ENCODE measurements at regions not wholly inside any gene's neighbourhood (a gene's known extent, or its start where the extent isn't known, plus 50 kb on each side); places are given as distances from the start of the nearest gene placed in this dataset.
"Not testable (repeated sequence)": the region's sequence is repeated elsewhere in the genome, so short reads cannot be mapped to it uniquely, and the experiment has no call there.

DNA sequence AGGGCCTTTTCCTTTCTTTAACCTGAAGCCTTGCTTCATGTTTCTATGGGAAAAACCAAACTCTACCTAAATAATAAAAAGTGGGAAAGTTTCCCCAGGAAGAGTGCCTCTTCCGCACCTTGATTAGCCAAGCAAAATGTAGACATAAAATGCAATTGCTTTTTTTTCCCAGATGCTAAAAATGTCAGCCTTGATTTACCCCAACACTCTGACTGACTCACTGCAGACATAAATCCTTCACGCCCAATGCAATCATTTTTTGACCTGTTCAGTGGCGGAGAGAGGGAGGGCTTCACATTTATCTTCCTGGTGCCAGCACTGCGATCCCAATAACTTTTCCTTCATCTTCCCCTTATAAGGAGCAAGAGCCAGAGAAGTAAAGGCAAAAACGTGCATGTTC is 261.5 kb downstream of the SEC16B start:
- DNase-seq = no peak

DNA sequence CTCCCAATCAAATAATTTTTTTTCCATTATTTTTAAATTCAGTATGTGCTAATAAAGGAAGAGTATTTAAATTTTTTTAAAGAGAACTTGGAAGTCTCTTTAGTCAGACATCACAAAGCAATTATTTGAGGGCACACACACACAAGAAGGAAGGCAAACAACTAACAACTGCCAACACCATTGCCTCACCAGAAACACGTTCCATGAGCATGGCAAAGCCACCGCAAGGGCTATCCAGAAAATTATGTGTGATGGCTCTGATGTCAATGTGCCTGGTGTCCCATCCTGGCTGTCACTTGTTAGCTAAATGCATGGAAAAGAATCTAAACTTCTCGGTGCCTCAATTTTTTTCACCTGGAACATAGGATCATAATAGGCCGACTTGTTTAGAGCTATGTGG is 262.9 kb downstream of the SEC16B start:
- no peak for DNase-seq

DNA sequence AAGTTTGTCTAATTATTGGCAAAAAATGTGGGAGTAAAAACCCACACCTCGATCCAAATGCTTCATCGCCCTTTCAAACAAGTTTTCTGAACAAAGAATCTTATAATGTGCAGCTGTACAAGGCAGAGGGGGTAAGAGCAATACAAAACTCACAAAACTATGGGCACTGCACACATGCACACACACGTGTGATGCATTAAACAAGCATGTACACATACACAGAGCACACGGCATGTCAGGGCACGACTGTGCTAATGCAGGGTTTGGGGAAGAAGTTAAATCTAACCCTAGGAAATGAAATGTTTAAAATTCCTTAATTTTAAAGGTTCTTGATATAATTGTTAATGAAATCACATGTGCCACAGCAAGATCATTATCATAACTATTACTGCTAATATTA is 264.0 kb downstream of the SEC16B start:
- no peak for DNase-seq

- no peak for DNase-seq
These were observed 265.9 kb downstream of the SEC16B start for GRCh38 chr1:177703888-177704446.

DNA sequence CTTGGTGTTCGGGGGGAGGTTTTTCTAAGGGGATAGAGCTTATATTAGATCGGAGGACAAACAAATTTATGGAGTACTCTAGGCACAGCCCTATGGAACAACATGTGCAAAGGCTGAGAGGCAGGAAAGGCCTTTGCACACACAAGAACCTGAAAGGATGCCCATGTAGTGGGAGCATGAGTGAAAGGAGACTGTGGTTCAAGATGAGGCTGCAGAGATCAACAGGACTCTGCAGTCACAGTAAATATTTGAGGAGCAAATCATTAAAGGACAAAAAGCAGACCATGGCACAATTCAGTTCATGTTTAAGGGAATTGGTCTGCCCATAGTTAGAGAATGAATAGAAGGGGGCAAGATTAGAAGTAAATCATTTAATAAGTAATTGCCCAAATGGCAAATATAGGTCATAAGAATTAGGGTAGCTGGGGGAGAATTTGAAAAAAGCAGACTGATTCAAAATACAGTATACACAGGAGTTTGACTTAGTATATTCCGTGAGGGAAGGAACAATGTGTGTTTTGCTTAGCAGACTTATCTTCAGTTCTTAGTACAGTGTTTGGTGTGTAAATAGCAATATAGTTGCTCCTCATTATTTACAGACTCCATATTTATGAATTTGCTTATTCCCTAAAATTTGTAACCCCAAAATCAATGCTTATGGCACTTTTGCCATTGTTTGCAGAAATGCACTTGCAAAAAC is 268.1 kb downstream of the SEC16B start:
- DNase-seq = no peak

DNA sequence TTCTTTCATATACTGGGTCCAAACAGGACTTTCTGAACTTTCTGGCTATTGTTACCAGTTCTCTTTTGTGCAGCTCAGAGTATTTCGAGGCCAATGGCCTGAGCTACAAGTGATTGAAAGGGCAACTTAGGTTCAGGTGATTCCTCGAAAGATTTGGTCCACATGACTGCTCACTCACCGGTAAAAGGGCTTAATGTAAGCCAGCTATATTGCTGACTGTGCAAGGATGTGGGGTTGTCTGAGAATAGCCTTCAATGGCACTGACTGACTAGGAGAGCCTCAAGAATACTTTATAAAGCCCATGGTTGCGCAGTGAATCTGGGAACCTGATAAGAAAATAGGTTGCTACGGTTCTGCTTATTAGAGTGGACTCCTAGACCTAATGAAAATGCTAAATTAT is 269.0 kb downstream of the SEC16B start:
- DNase-seq = no peak

DNA sequence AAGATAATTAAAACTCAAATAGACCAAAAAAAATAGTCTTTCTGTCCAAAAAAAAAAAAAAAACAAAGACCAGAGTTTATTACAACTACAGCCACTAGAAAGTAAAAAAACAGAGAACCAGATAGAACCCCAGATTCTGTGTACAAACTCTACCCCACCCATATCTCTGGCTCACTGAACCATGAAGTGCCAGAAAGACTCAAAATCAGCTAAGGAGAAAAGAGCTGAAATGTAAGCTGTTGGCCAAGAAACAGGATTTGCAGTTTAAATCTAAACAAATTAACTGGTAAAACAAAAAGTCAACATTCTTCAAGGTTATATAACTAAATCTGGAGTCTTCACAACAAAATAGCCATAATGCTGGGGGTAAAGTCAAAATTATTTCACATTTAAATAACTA is 278.9 kb downstream of the SEC16B start:
- DNase-seq = no peak

DNA sequence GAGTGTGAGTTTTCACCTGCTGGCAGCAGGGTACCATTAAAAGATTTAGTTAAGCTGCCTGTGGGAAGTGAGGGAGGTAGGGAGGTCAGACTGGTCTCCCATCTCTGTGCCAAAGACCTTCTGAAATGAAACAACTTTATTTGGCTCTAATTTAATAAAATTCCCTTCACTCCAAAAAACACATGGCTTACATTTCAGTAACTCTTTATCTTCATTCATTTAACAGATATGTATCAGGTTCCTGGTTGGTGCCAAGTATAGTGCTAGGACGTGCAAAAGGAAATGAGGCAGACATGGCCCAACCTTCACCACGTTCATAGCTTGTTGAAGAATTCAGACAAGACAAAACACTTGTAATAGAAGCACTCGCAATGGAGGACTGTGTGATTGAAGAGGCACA is 282.3 kb downstream of the SEC16B start:
- no peak for DNase-seq

DNA sequence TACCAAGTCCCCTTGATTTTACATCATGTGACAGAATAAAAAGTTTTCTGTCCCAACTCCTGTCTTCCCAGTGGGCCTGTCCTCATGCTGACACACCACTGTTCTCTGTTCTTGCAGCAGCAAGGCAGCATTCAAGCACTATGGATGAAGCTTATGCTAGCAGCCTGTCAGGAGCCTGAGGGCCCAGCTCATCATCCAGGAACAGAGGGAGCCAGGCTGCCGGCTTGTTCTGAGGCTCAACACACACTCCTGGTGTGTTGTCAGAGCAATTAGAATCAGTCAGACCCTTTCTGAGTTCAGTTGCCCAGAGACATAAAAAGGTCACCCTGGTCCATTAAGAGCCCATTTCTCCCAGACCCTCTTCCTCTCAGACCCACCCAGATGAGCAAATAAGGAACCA is 282.9 kb downstream of the SEC16B start:
- no peak for DNase-seq

- DNase-seq = no peak
These were observed 300.7 kb downstream of the SEC16B start for GRCh38 chr1:177669161-177669560.

- DNase-seq = no peak
These were observed 303.9 kb downstream of the SEC16B start for GRCh38 chr1:177665935-177666334.

GRCh38 chr1:177664742-177665141 is 305.1 kb downstream of the SEC16B start:
- not testable (repeated sequence) for DNase-seq

GRCh38 chr1:177660188-177660587 is 309.7 kb downstream of the SEC16B start:
- no peak for DNase-seq

- peak; percentile 3 for DNase-seq
These were observed 310.6 kb downstream of the SEC16B start for GRCh38 chr1:177659281-177659680.

GRCh38 chr1:177656598-177656997 is 313.3 kb downstream of the SEC16B start:
- DNase-seq = no peak

DNA sequence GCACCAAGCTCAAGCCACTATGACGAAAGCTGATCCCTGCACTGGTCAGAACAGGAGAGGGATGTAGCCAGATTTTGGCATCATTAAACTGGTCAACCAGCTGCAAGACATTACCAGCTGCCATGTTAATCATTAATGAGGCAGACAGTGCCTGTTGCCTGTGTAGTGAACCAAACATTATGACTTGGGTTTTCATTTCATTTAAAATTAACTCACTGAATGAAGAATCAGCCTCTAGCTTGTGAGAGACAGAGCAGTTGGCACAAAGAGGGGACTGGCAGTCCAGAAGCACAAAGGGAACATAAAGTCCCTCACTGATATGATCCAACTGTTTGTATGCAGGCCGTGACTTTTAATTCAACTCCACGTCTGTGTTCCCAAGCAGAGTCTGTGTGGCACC is 318.9 kb downstream of the SEC16B start:
- no peak for DNase-seq

- DNase-seq = no peak
These were observed 321.1 kb downstream of the SEC16B start for GRCh38 chr1:177648731-177649265.

DNA sequence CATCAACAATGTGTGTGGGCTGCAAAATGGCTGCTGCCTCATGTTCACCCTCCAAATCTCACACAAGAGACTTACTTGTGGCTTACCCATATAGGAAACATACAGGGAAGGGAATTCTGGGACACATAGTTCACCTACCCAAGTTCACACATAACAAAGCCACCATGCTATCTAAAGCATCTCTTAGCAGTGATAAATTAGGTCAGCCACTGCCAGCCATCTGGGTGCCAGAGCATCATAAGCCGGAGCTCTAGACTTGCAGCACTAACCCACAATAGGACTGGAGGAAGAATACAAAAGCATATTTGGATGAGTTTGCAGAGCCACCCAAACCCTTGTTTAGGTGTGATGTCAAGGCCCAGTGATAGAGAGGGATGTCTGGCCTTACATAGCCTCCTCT is 321.7 kb downstream of the SEC16B start:
- no peak for DNase-seq

- no peak for DNase-seq
These were observed 322.8 kb downstream of the SEC16B start for GRCh38 chr1:177646757-177647730.

DNA sequence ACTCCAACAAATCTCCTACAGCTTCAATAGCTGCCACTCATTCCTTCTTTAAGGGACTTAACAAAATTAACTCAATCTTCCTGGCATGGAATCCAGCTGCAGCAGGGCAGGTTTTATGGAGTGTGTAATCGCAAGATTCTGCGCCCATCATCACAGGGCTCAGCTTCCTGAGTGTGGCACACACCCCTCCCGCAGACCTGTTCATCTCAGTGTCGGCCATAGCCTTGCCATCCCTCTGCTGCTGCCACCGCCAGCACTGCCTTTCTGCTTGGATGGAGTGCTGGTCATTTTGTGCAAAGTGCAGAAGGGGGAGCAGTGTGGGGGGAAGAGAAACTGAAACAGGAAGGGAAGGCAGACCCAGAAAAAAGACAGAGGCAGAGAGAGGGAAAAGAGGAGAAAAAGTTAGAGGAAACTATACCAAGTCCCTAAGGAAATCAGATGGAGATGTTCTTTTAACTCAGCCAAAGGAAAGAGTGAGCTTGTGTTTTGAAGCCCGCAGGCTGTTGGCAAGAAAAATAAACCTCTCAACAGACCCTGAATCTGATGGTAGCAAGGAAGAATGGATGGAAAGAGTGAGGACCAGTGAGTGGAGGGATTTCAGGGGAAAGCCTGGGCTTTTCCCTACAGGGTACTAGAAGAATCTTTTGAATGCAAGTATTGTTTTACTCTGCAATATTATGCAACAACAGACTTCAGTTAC is 324.2 kb downstream of the SEC16B start:
- DNase-seq = no peak

- DNase-seq = no peak
These were observed 329.2 kb downstream of the SEC16B start for GRCh38 chr1:177640687-177641086.

GRCh38 chr1:177634151-177634550 is 335.7 kb downstream of the SEC16B start:
- not testable (repeated sequence) for DNase-seq
